ENCODE measurements at regions not wholly inside any gene's neighbourhood (a gene's known extent, or its start where the extent isn't known, plus 50 kb on each side); places are given as distances from the start of the nearest gene placed in this dataset.

DNA sequence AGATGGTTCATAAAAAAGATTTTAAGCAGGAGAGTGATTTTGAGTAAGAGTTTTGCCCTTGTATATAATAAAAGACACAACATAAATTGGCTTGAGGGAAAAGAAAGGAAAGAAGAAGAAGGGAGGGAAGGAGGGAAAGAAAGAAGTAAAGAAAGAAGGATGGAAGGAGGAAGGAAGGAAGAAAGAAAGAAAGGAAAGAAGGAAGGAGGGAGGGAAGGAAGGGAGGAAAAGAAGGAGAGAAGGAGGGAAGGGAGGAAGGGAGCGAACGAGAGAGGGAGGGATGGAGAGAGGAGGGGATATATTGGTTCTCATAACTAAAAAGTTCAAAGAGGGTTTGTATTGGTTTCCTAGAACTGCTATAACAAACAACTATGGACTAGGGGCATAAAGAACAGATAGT lies 62.2 kb upstream of the PAX7 start:
- H3K27ac Mint-ChIP-seq, result no peak overlapping the region
- Histone ChIP-seq H3K36me3 (ENCODE audit: control insufficient read depth, insufficient read depth, low read length) (no peaks in the 10 kb centered on the region), H3K4me1 (ENCODE audit: control insufficient read depth, insufficient read depth, low read length) (no peaks in the 10 kb centered on the region), H3K27ac (ENCODE audit: low read length) (no peak overlapping the region), H3K27me3 (ENCODE audit: control insufficient read depth, insufficient read depth, low read length) (no peaks in the 10 kb centered on the region), H3K4me3 (ENCODE audit: low read length) (no peak overlapping the region), H3K9me3 (ENCODE audit: control insufficient read depth, insufficient read depth, low read length) (no peaks in the 10 kb centered on the region)
- H3K4me3 Mint-ChIP-seq, result no peak overlapping the region
- no peaks in the 10 kb centered on the region for H3K4me1 Mint-ChIP-seq
- H3K9me3 Mint-ChIP-seq, result no peaks in the 10 kb centered on the region
- no peaks in the 10 kb centered on the region for H3K36me3 Mint-ChIP-seq
- ATAC-seq (no peak), DNase-seq (no peak)
- 94% methylated on average over 2 of the region's 2 CpGs for WGBS (ENCODE audit: insufficient coverage)
- peaks cover 6 to 29% of the 10 kb centered on the region in 2 donors for H3K27me3 Mint-ChIP-seq (ENCODE audit: low read depth in 2 of 2)
- intact Hi-C loops (cut with micrococcal nuclease), result no loop called here
- TF ChIP-seq, protein P1, sequence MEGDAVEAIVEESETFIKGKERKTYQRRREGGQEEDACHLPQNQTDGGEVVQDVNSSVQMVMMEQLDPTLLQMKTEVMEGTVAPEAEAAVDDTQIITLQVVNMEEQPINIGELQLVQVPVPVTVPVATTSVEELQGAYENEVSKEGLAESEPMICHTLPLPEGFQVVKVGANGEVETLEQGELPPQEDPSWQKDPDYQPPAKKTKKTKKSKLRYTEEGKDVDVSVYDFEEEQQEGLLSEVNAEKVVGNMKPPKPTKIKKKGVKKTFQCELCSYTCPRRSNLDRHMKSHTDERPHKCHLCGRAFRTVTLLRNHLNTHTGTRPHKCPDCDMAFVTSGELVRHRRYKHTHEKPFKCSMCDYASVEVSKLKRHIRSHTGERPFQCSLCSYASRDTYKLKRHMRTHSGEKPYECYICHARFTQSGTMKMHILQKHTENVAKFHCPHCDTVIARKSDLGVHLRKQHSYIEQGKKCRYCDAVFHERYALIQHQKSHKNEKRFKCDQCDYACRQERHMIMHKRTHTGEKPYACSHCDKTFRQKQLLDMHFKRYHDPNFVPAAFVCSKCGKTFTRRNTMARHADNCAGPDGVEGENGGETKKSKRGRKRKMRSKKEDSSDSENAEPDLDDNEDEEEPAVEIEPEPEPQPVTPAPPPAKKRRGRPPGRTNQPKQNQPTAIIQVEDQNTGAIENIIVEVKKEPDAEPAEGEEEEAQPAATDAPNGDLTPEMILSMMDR (IDR thresholded peaks at IDR 0.05), result no peak

DNA sequence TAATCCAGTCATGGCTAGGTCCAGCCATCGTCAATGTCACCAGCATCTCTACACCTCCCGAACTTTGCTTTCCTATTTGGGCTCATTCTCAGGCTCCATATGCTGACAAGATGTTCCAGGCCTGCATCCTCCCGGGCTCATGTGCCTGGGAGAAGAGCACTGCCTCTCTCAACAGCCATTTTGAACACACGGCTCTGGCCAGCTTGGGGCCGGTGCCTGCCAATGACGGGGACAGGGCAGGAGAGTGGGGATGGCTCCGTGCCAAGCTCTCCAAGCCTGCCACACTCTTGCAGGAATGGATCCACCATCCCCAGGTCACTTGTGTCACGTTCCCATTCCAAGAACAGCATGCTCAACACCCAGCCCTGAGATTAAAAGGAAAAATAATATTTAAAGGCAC lies 61.4 kb upstream of the PAX7 start:
- no peak overlapping the region for H3K4me3 Mint-ChIP-seq
- no peaks in the 10 kb centered on the region for H3K9me3 Mint-ChIP-seq
- no peaks in the 10 kb centered on the region for H3K36me3 Mint-ChIP-seq
- Histone ChIP-seq H3K4me3 (ENCODE audit: low read length) (no peak overlapping the region), H3K27ac (ENCODE audit: low read length) (no peak overlapping the region), H3K9me3 (ENCODE audit: control insufficient read depth, insufficient read depth, low read length) (no peaks in the 10 kb centered on the region), H3K4me1 (ENCODE audit: control insufficient read depth, insufficient read depth, low read length) (no peaks in the 10 kb centered on the region), H3K27me3 (ENCODE audit: control insufficient read depth, insufficient read depth, low read length) (no peaks in the 10 kb centered on the region), H3K36me3 (ENCODE audit: control insufficient read depth, insufficient read depth, low read length) (no peaks in the 10 kb centered on the region)
- no peak for ATAC-seq
- no peak for DNase-seq
- no peak overlapping the region for H3K27ac Mint-ChIP-seq
- TF ChIP-seq, protein P1 (IDR thresholded peaks at IDR 0.05), result no peak
- H3K4me1 Mint-ChIP-seq, result no peaks in the 10 kb centered on the region
- H3K27me3 Mint-ChIP-seq (ENCODE audit: low read depth in 2 of 2), result peaks cover 6 to 29% of the 10 kb centered on the region in 2 donors
- intact Hi-C loops (cut with micrococcal nuclease), result no loop called here
- 80% methylated on average over 8 of the region's 8 CpGs for WGBS (ENCODE audit: insufficient coverage)

DNA sequence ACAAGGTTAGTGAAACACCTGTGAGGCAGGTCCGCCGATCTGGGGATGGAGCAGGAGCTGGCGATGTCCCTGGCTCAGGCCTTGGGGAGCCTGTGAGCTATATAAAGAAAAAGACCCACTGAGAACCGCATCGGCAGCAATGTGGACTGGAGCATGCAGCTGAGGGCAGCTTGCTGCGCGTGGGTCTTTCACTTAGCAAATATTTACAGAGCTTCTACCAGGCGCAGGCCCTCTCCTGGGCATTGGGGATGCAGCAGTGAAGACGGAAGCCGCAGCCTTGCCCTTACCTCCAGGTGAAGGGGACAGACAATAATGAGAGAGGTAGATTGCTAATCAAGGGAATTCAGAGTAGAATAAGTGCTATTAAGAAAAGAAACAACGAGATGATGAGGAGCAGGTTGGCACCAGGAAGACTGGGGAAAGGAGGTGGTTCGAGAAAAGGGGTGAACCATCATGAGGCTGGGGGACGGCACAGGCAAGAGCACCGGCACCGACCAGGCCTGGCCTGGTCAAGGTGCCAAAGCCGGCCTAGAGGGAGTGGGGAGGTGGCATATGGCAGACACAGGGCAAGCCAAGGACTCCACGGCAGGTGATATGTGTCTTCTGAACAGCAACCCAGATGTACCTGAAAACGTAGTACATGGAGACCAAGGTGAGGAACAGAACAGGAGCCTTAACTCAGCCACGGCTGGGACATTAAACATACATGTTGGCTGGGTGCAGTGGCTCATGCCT lies 60.7 kb upstream of the PAX7 start:
- Mint-ChIP-seq H3K27me3 (ENCODE audit: low read depth in 2 of 2) (peaks cover 6 to 29% of the 10 kb centered on the region in 2 donors), H3K36me3 (no peaks in the 10 kb centered on the region), H3K27ac (no peak overlapping the region), H3K4me1 (no peaks in the 10 kb centered on the region), H3K4me3 (no peak overlapping the region), H3K9me3 (no peaks in the 10 kb centered on the region)
- TF ChIP-seq, protein P1 (IDR thresholded peaks at IDR 0.05), result no peak
- no peaks in the 10 kb centered on the region for H3K27me3 ChIP-seq (ENCODE audit: control insufficient read depth, insufficient read depth, low read length)
- intact Hi-C loops (cut with micrococcal nuclease), result no loop called here
- no peak overlapping the region for H3K4me3 ChIP-seq (ENCODE audit: low read length)
- WGBS (ENCODE audit: insufficient coverage), result 79% methylated on average over 19 of the region's 19 CpGs
- DNase-seq (no peak), ATAC-seq (no peak)
- H3K36me3 ChIP-seq (ENCODE audit: control insufficient read depth, insufficient read depth, low read length), result no peaks in the 10 kb centered on the region
- H3K4me1 ChIP-seq (ENCODE audit: control insufficient read depth, insufficient read depth, low read length), result no peaks in the 10 kb centered on the region
- no peak overlapping the region for H3K27ac ChIP-seq (ENCODE audit: low read length)
- no peaks in the 10 kb centered on the region for H3K9me3 ChIP-seq (ENCODE audit: control insufficient read depth, insufficient read depth, low read length)

DNA sequence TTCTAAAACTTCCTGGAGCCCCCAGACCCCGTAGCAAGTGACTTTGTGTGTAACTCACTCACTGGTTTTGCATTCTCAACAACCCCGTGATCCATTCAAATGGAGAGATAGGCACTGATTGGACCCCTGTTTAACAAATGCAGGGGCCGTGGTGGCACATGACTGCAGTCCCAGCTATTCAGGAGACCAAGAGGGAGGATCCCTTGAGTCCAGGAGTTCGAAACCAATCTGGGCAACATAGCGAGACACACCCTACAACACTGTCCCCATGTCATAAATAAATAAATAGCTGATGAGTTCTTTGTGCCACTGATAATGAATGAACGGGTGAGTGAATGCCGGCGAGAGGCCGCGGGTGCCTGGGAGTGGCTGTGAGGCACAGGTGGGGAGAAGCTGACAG lies 59.4 kb upstream of the PAX7 start:
- intact Hi-C loops (cut with micrococcal nuclease), result no loop called here
- no peak overlapping the region for H3K4me3 Mint-ChIP-seq

More for the DNA sequence above, 59.4 kb upstream of the PAX7 start:
- Mint-ChIP-seq H3K36me3 (no peaks in the 10 kb centered on the region), H3K27me3 (ENCODE audit: low read depth in 2 of 2) (peaks cover 6 to 18% of the 10 kb centered on the region in 2 donors), H3K27ac (no peak overlapping the region), H3K4me1 (no peaks in the 10 kb centered on the region), H3K9me3 (no peaks in the 10 kb centered on the region)
- ATAC-seq, result no peak
- Histone ChIP-seq H3K27me3 (ENCODE audit: control insufficient read depth, insufficient read depth, low read length) (no peaks in the 10 kb centered on the region), H3K36me3 (ENCODE audit: control insufficient read depth, insufficient read depth, low read length) (no peaks in the 10 kb centered on the region), H3K27ac (ENCODE audit: low read length) (no peak overlapping the region), H3K9me3 (ENCODE audit: control insufficient read depth, insufficient read depth, low read length) (no peaks in the 10 kb centered on the region), H3K4me3 (ENCODE audit: low read length) (no peak overlapping the region), H3K4me1 (ENCODE audit: control insufficient read depth, insufficient read depth, low read length) (no peaks in the 10 kb centered on the region)
- DNase-seq, result no peak
- WGBS (ENCODE audit: insufficient coverage), result 66% methylated on average over 8 of the region's 10 CpGs
- TF ChIP-seq, protein P1 (IDR thresholded peaks at IDR 0.05), result no peak
